ENCODE measurements at regions not wholly inside any gene's neighbourhood (a gene's known extent, or its start where the extent isn't known, plus 50 kb on each side); places are given as distances from the start of the nearest gene placed in this dataset.

GRCh38 chr4:160373911-160374310 lies 1271.0 kb downstream of the RAPGEF2 start:
- ChIA-PET CTCF (no interaction called here), POLR2A (no interaction called here)
- Histone ChIP-seq H3K36me3 (ENCODE audit: control insufficient read depth, insufficient read depth, low read length) (no peaks in the 10 kb centered on the region), H3K27me3 (replicated peaks; ENCODE audit: control insufficient read depth, insufficient read depth, low read length) (no peaks in the 10 kb centered on the region), H3K4me3 (ENCODE audit: low read depth, low read length) (no peak overlapping the region), H3K9me3 (no peaks in the 10 kb centered on the region), H3K4me1 (no peaks in the 10 kb centered on the region)
- intact Hi-C loops (cut with micrococcal nuclease; ENCODE audit: unreplicated experiment): no loop called here
- Mint-ChIP-seq H3K4me1 (ENCODE audit: low read depth, unreplicated experiment) (no peaks in the 10 kb centered on the region), H3K36me3 (ENCODE audit: insufficient read depth, unreplicated experiment) (no peaks in the 10 kb centered on the region), H3K4me3 (ENCODE audit: unreplicated experiment) (no peak overlapping the region), H3K27me3 (ENCODE audit: insufficient read depth, unreplicated experiment) (no peaks in the 10 kb centered on the region), H3K27ac (ENCODE audit: unreplicated experiment) (no peak overlapping the region), H3K9me3 (ENCODE audit: unreplicated experiment) (no peaks in the 10 kb centered on the region)
- TF ChIP-seq CTCF (IDR thresholded peaks at IDR 0.05; ENCODE audit: insufficient read depth in 1 of 2, low read depth in 1 of 2, low read length in 1 of 2, severe bottlenecking in 1 of 2, unreplicated experiment in 1 of 2): no peak
- DNase-seq: no peak
- no TSS peak for BruUV-seq (replicated peaks)

DNA sequence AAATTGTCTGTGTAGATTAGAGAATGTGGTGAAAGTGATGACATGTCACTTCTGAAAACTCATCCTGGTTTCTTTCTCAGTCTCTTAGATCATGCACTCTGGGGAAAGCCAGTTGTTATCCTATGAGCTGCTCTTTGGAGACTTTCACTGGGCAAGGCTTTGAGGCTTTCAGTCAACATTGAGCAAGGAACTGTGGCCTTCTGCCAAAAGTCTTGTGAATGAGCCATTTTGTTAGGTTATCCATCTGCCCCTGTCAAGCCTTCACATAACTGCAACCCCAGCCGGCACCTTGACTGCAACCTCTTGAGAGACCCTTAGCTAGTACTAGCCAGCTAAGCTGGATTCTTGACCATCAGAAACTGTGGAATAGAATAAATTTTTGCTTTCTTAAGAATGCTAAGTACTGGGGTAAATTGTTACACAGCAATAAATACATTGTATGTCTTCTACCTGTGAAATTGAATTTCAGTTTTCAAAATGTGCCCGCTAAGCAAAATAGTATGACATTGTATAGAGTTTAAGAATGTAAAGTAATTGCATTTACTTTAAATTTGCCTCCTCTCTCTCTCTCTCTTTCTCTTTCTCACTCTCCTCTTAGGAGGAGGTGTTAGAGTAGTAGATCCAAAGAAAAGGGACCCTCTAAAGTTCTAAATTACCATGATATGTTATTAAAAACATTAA lies 1273.0 kb downstream of the RAPGEF2 start:
- no peak for TF ChIP-seq CTCF (IDR thresholded peaks at IDR 0.05; ENCODE audit: insufficient read depth in 1 of 2, low read depth in 1 of 2, low read length in 1 of 2, severe bottlenecking in 1 of 2, unreplicated experiment in 1 of 2)
- no peaks in the 10 kb centered on the region for H3K4me1 Mint-ChIP-seq (ENCODE audit: low read depth, unreplicated experiment)
- H3K4me1 ChIP-seq: no peaks in the 10 kb centered on the region
- H3K27ac Mint-ChIP-seq (ENCODE audit: unreplicated experiment): no peak overlapping the region
- intact Hi-C loops (cut with micrococcal nuclease; ENCODE audit: unreplicated experiment): no loop called here
- H3K27me3 Mint-ChIP-seq (ENCODE audit: insufficient read depth, unreplicated experiment): no peaks in the 10 kb centered on the region
- no peaks in the 10 kb centered on the region for H3K36me3 ChIP-seq (ENCODE audit: control insufficient read depth, insufficient read depth, low read length)
- no peaks in the 10 kb centered on the region for H3K27me3 ChIP-seq (replicated peaks; ENCODE audit: control insufficient read depth, insufficient read depth, low read length)
- BruUV-seq (replicated peaks): no TSS peak
- ChIA-PET CTCF (no interaction called here), POLR2A (no interaction called here)
- H3K9me3 Mint-ChIP-seq (ENCODE audit: unreplicated experiment): no peaks in the 10 kb centered on the region
- no peak for DNase-seq
- no peak overlapping the region for H3K4me3 ChIP-seq (ENCODE audit: low read depth, low read length)
- H3K4me3 Mint-ChIP-seq (ENCODE audit: unreplicated experiment): no peak overlapping the region
- no peaks in the 10 kb centered on the region for H3K9me3 ChIP-seq
- no peaks in the 10 kb centered on the region for H3K36me3 Mint-ChIP-seq (ENCODE audit: insufficient read depth, unreplicated experiment)

- BruUV-seq (replicated peaks): no TSS peak
- CTCF ChIA-PET: no interaction called here
- H3K9me3 Mint-ChIP-seq (ENCODE audit: unreplicated experiment): peaks cover 28% of the 10 kb centered on the region
These were observed 1284.0 kb downstream of the RAPGEF2 start for GRCh38 chr4:160386846-160387245.

More at GRCh38 chr4:160386846-160387245, 1284.0 kb downstream of the RAPGEF2 start:
- H3K4me1 Mint-ChIP-seq (ENCODE audit: low read depth, unreplicated experiment): no peaks in the 10 kb centered on the region
- no peaks in the 10 kb centered on the region for H3K36me3 ChIP-seq (ENCODE audit: control insufficient read depth, insufficient read depth, low read length)
- no peak overlapping the region for H3K4me3 Mint-ChIP-seq (ENCODE audit: unreplicated experiment)
- H3K4me1 ChIP-seq: no peaks in the 10 kb centered on the region
- no peaks in the 10 kb centered on the region for H3K36me3 Mint-ChIP-seq (ENCODE audit: insufficient read depth, unreplicated experiment)
- no peak for DNase-seq
- no peak overlapping the region for H3K27ac Mint-ChIP-seq (ENCODE audit: unreplicated experiment)
- intact Hi-C loops (cut with micrococcal nuclease; ENCODE audit: unreplicated experiment): no loop called here
- H3K9me3 ChIP-seq: no peaks in the 10 kb centered on the region
- H3K27me3 ChIP-seq (replicated peaks; ENCODE audit: control insufficient read depth, insufficient read depth, low read length): no peaks in the 10 kb centered on the region
- H3K4me3 ChIP-seq (ENCODE audit: low read depth, low read length): no peak overlapping the region
- TF ChIP-seq CTCF (IDR thresholded peaks at IDR 0.05; ENCODE audit: insufficient read depth in 1 of 2, low read depth in 1 of 2, low read length in 1 of 2, severe bottlenecking in 1 of 2, unreplicated experiment in 1 of 2): no peak
- POLR2A ChIA-PET: no interaction called here
- H3K27me3 Mint-ChIP-seq (ENCODE audit: insufficient read depth, unreplicated experiment): no peaks in the 10 kb centered on the region

Data from Caco-2 (cell line).